ENCODE measurements at regions not wholly inside any gene's neighbourhood (a gene's known extent, or its start where the extent isn't known, plus 50 kb on each side); places are given as distances from the start of the nearest gene placed in this dataset.

- H3K9ac ChIP-seq = no peak overlapping the region
- H3K27ac ChIP-seq (ENCODE audit: low read depth in 2 of 2, low read length in 1 of 2) = no peak overlapping the region
- POLR2A ChIA-PET = no interaction called here
- TF ChIP-seq CHD2 (IDR thresholded peaks at IDR 0.05; ENCODE audit: low read length, partially characterized antibody) (no peak), MAX (IDR thresholded peaks at IDR 0.05; ENCODE audit: low read depth) (no peak), REST (IDR thresholded peaks at IDR 0.05; ENCODE audit: low read depth, low read length) (no peak), PBX3 (IDR thresholded peaks at IDR 0.05) (no peak), CTCF (IDR thresholded peaks at IDR 0.05) (no peak), RXRA (IDR thresholded peaks at IDR 0.05; ENCODE audit: borderline replicate concordance, low read depth) (no peak), MXI1 (IDR thresholded peaks at IDR 0.05; ENCODE audit: low read depth, low read length) (no peak), GABPA (IDR thresholded peaks at IDR 0.05; ENCODE audit: low read depth) (no peak), YY1 (IDR thresholded peaks at IDR 0.05; ENCODE audit: low read depth) (no peak), FOXJ3 (CRISPR knock-in tag; IDR thresholded peaks at IDR 0.05) (no peak), RFX5 (IDR thresholded peaks at IDR 0.05; ENCODE audit: low read length) (no peak), EZH2phosphoT487 (IDR thresholded peaks at IDR 0.05; ENCODE audit: borderline replicate concordance, low read depth) (no peak), ELF1 (IDR thresholded peaks at IDR 0.05) (no peak)
- peaks cover 0 to 9% of the 10 kb centered on the region in 2 experiments for H3K36me3 ChIP-seq (replicated peaks in 1 of 2; ENCODE audit: control insufficient read depth in 1 of 2, insufficient read depth in 2 of 2, low read length in 1 of 2)
- no peak overlapping the region for H2AFZ ChIP-seq (ENCODE audit: low read depth)
- CTCF ChIA-PET = no interaction called here
- H3K27me3 ChIP-seq (ENCODE audit: insufficient read depth) = no peaks in the 10 kb centered on the region
- WGBS (ENCODE audit: low lambda C conversion rate) = 73% methylated on average over 6 of the region's 6 CpGs
- no peak for DNase-seq
- H3K9me2 ChIP-seq = no peaks in the 10 kb centered on the region
- no peaks in the 10 kb centered on the region for H3K9me3 ChIP-seq
- H3K79me2 ChIP-seq (ENCODE audit: insufficient read depth) = no peaks in the 10 kb centered on the region
- H4K20me1 ChIP-seq (ENCODE audit: insufficient read depth) = no peaks in the 10 kb centered on the region
- H3K4me1 ChIP-seq (ENCODE audit: control insufficient read depth in 1 of 2, insufficient read depth in 2 of 2, low read depth in 1 of 2, low read length in 1 of 2) = no peaks in the 10 kb centered on the region
- H3K4me3 ChIP-seq (ENCODE audit: low read depth in 2 of 2, low read length in 1 of 2) = no peak overlapping the region
- H3F3A ChIP-seq (replicated peaks; ENCODE audit: insufficient read depth) = no peaks in the 10 kb centered on the region
- no peak overlapping the region for H3K4me2 ChIP-seq
Observed at GRCh38 chr12:5191803-5192538, 148.3 kb downstream of the KCNA5 start.
